Breast epithelium (tissue), 4 donors: ENCODE measurements at regions not wholly inside any gene's neighbourhood (a gene's known extent, or its start where the extent isn't known, plus 50 kb on each side); places are given as distances from the start of the nearest gene placed in this dataset.

ENCODE experiments used
- DNase-seq, 2 donors: peaks; one replicate each; pipeline ENCODE4 v3.0.0-alpha.2; 2019; ENCODE audit warnings: low spot score in 2 of 2
- H3K27ac ChIP-seq, 2 donors: fragments of 200-600 bp; sonication (generic) in 1 of 2; one replicate each; pipeline ENCODE4 v1.5.1; 2016 to 2019; ENCODE audit warnings: mild to moderate bottlenecking in 1 of 2
- H3K27me3 ChIP-seq, 2 donors: fragments of 200-600 bp; sonication (generic) in 1 of 2; one replicate each; pipeline versions ENCODE4 v1.5.1 to v1.6.0; 2017 to 2019; ENCODE audit warnings: control low read depth in 1 of 2, mild to moderate bottlenecking in 1 of 2
- H3K36me3 ChIP-seq: fragments of 200-600 bp; one replicate; pipeline ENCODE4 v1.5.1; 2019
- H3K4me1 ChIP-seq, 2 donors: fragments of 200-600 bp; sonication (generic); one replicate each; pipeline ENCODE4 v1.5.1; 2016 to 2019; ENCODE audit warnings: control low read depth in 1 of 2
- H3K4me3 ChIP-seq, 3 donors: fragments of 200-600 bp; sonication (generic); 1 replicate in 2 of 3; 2 replicates in 1 of 3; pipeline ENCODE4 v1.5.1; 2016 to 2019; ENCODE audit warnings: mild to moderate bottlenecking in 3 of 3, moderate library complexity in 2 of 3
- H3K9me3 ChIP-seq, 2 donors: fragments of 200-600 bp; sonication (generic) in 1 of 2; one replicate each; pipeline ENCODE4 v1.5.1; 2016 to 2019; ENCODE audit warnings: control low read depth in 1 of 2
- POLR2A ChIP-seq: fragments of 450-650 bp; IDR thresholded peaks from one replicate; pipeline ENCODE4 v1.6.1; 2016; ENCODE audit warnings: antibody characterized with exemption, mild to moderate bottlenecking, moderate library complexity
- POLR2AphosphoS5 ChIP-seq, 3 donors: sonication (generic); formaldehyde crosslinking; IDR thresholded peaks; one replicate each; pipeline ENCODE4 v1.6.1; 2017; ENCODE audit warnings: antibody characterized with exemption in 3 of 3
- intact Hi-C: fragments of 100-400 bp; cut with DNase I; formaldehyde crosslinking; loops from one replicate; pipeline ENCODE4 v1.15.1; 2023; ENCODE audit warnings: low total_unique reads
- TF ChIP-seq, protein P1 (sequence below), 3 donors: fragments of 450-650 bp; IDR thresholded peaks; one replicate each; pipeline ENCODE4 v1.5.1; 2016 to 2017; ENCODE audit warnings: antibody characterized with exemption in 3 of 3, mild to moderate bottlenecking in 3 of 3, moderate library complexity in 3 of 3

- intact Hi-C loops: no loop called here
- H3K9me3 ChIP-seq: peaks cover 0 to 20% of the 10 kb centered on the region in 2 donors
- no peaks in the 10 kb centered on the region for H3K4me1 ChIP-seq
- no peaks in the 10 kb centered on the region for H3K36me3 ChIP-seq
- DNase-seq: no peak
- H3K4me3 ChIP-seq: no peak overlapping the region
- H3K27ac ChIP-seq: no peak overlapping the region
- TF ChIP-seq, protein P1, sequence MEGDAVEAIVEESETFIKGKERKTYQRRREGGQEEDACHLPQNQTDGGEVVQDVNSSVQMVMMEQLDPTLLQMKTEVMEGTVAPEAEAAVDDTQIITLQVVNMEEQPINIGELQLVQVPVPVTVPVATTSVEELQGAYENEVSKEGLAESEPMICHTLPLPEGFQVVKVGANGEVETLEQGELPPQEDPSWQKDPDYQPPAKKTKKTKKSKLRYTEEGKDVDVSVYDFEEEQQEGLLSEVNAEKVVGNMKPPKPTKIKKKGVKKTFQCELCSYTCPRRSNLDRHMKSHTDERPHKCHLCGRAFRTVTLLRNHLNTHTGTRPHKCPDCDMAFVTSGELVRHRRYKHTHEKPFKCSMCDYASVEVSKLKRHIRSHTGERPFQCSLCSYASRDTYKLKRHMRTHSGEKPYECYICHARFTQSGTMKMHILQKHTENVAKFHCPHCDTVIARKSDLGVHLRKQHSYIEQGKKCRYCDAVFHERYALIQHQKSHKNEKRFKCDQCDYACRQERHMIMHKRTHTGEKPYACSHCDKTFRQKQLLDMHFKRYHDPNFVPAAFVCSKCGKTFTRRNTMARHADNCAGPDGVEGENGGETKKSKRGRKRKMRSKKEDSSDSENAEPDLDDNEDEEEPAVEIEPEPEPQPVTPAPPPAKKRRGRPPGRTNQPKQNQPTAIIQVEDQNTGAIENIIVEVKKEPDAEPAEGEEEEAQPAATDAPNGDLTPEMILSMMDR (IDR thresholded peaks at IDR 0.05): no peak
- TF ChIP-seq POLR2A (no peak), POLR2AphosphoS5 (IDR thresholded peaks at IDR 0.05) (no peak)
- H3K27me3 ChIP-seq: no peaks in the 10 kb centered on the region
Measured at GRCh38 chr2:7373156-7373555, 455.9 kb downstream of the RNF144A start.

DNA sequence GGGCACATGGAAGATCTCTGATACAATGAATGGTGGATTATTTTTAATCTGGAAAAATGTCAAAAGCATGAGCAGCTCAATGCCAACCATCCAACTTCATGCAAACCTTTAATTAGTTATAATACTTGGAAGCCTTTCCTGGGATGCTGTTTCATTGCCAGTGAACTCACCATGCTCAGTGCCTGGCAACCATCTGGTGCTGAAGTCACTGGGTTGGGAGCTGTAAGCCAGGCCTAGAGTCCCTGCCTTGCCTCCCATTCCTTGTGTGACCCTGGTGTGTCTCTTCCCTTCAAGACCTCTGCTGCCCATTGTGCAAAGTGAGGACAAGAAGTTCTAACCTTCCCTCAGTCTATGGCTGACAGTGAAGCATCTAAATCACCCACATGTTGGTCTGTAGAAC, 458.7 kb downstream of the RNF144A start:
- Histone ChIP-seq H3K27me3 (no peaks in the 10 kb centered on the region), H3K27ac (no peak overlapping the region), H3K4me1 (no peaks in the 10 kb centered on the region), H3K4me3 (no peak overlapping the region), H3K36me3 (no peaks in the 10 kb centered on the region), H3K9me3 (no peaks in the 10 kb centered on the region)
- no peak for DNase-seq
- TF ChIP-seq, protein P1 (IDR thresholded peaks at IDR 0.05): no peak
- TF ChIP-seq POLR2AphosphoS5 (IDR thresholded peaks at IDR 0.05): no peak
- no peak for TF ChIP-seq POLR2A
- intact Hi-C loops: no loop called here

DNA sequence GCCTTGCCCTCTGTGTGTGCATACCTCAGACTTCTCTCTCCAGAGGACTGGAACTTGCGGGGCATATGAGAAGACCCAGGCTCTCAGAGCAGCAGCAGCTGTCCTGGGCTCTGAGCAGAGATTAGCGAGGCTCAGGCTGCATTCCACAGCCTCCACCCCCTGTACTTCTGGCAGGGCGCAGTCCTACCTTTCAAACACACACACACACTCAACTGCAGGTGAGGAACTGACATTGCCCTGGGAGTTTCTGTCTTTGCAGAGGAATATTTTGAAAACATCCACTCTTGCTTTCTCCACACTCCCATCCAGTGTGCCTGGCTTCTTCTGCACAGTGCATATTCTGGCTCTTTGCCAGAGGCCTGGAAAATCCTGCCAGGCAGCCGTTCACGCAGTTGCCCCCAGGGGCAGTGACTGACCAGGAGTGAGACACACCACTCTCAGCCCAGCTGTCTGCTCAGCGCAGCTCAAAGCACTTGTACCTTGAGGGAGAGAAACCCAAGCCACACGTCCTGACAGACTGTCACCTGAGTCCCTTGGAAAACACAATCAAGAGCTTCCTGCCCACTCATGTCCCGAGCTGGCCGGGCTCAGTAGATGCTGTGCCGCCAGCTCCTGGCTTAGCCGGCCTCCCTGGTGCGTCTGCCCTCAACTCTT, 460.8 kb downstream of the RNF144A start:
- Histone ChIP-seq H3K9me3 (no peaks in the 10 kb centered on the region), H3K36me3 (no peaks in the 10 kb centered on the region), H3K4me3 (no peak overlapping the region), H3K27ac (no peak overlapping the region), H3K4me1 (no peaks in the 10 kb centered on the region), H3K27me3 (no peaks in the 10 kb centered on the region)
- TF ChIP-seq, protein P1 (IDR thresholded peaks at IDR 0.05): peak in 1 of 3 donors; percentile 20
- TF ChIP-seq POLR2A (no peak), POLR2AphosphoS5 (IDR thresholded peaks at IDR 0.05) (no peak)
- DNase-seq: peak; percentile 37 to 72
- intact Hi-C loops: no loop called here

DNA sequence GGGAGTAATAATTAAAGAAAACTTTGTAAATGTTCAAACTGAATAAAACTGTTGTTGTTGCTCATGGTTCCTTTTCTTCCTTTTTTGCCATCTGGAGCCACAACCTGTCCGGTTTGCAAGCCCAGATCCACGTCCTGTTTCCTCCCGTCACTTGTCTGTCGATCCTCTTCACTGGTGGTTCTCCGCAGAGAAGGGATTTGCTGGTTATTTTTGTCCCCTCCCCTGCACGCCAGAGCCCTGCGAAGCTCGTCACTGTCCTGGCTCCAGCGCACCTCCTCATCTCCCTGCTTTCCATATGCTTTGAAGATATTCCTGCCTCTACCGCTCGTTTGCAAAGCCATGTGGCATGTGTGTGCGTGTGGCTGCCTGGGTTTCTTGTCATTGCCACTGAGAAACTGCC, 461.4 kb downstream of the RNF144A start:
- intact Hi-C loops: no loop called here
- no peaks in the 10 kb centered on the region for H3K4me1 ChIP-seq
- H3K27me3 ChIP-seq: no peaks in the 10 kb centered on the region
- DNase-seq: no peak
- no peak overlapping the region for H3K27ac ChIP-seq
- no peaks in the 10 kb centered on the region for H3K36me3 ChIP-seq
- TF ChIP-seq POLR2AphosphoS5 (IDR thresholded peaks at IDR 0.05) (no peak), POLR2A (no peak)
- TF ChIP-seq, protein P1 (IDR thresholded peaks at IDR 0.05): no peak
- no peak overlapping the region for H3K4me3 ChIP-seq
- H3K9me3 ChIP-seq: no peaks in the 10 kb centered on the region

GRCh38 chr2:7379799-7380198, 462.6 kb downstream of the RNF144A start:
- no peaks in the 10 kb centered on the region for H3K27me3 ChIP-seq
- no peaks in the 10 kb centered on the region for H3K36me3 ChIP-seq
- no peak for TF ChIP-seq POLR2A
- TF ChIP-seq, protein P1 (IDR thresholded peaks at IDR 0.05): no peak
- no peaks in the 10 kb centered on the region for H3K9me3 ChIP-seq
- H3K27ac ChIP-seq: no peak overlapping the region
- intact Hi-C loops: no loop called here
- no peak for DNase-seq
- no peak overlapping the region for H3K4me3 ChIP-seq
- H3K4me1 ChIP-seq: no peaks in the 10 kb centered on the region
